GM19023 (cell line): ENCODE measurements at regions not wholly inside any gene's neighbourhood (a gene's known extent, or its start where the extent isn't known, plus 50 kb on each side); places are given as distances from the start of the nearest gene placed in this dataset.
"Not testable (repeated sequence)": the region's sequence is repeated elsewhere in the genome, so short reads cannot be mapped to it uniquely, and the experiment has no call there.

Source experiments
- ATAC-seq: cut with Tn5 transposase; IDR thresholded peaks from one replicate; pipeline ENCODE4 v1.9.1; 2021; ENCODE audit warnings: mild to moderate bottlenecking, moderate library complexity; ENCODE audit not compliant: unreplicated experiment

GRCh38 chr16:61195006-61195405 lies 841.2 kb downstream of the CDH8 start:
- no peak for ATAC-seq

DNA sequence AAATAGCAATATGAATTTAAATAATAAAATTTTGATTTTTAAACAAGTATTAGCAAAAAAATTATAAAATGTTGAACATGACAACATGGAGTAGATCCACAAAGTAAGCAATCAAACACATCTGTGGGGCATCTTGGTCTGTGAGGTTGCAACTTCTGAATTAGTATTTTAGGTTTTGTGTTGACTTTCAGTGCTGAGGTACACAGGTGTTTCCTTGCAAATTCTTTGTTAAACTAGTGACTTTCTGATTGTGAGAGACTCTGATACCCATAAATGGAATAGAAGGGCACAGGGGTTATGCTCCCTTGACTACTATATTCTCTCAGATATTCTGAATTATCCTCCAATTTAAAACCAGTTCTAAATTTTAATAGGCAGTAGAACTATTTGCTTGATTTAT lies 841.7 kb downstream of the CDH8 start:
- ATAC-seq: no peak

DNA sequence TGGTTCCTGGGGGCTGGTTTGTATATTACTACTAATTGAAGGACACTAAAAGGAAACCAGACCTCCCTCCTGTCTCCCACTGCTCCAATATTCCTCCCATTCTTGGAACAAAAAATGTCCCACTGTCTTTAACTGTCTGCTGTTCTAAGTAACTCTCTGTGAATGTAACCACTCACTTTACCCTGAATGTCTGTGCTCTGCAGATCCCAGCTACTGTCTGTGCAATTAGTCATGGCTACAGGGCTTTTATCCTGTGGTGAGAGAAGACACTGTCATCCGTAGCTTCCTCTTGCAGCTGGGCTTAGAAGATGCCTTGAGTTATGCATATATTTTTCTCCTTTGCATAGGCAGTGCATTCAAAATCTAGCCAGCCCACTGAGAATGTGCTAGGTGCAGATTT lies 853.8 kb downstream of the CDH8 start:
- ATAC-seq: no peak

DNA sequence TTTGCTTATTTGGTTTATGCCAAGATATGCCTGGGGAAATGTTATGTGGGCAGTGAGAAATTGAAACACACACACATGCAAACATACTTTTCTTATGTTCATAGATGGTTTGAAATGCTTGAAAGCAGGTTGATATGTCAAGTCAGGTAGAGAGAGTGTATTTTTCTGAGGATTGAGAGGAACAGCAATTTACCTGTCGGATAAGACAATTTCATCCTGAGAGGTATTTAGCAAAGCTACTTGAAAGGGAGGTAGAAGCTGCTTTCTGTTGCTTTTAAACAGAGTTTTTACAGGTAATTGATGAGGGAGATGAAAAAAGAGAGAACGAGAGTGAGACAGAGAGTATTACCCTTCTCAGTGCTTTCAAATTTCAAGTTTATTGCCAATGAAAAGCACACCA lies 854.3 kb downstream of the CDH8 start:
- ATAC-seq: no peak

GRCh38 chr16:61179561-61179960 lies 856.7 kb downstream of the CDH8 start:
- no peak for ATAC-seq

DNA sequence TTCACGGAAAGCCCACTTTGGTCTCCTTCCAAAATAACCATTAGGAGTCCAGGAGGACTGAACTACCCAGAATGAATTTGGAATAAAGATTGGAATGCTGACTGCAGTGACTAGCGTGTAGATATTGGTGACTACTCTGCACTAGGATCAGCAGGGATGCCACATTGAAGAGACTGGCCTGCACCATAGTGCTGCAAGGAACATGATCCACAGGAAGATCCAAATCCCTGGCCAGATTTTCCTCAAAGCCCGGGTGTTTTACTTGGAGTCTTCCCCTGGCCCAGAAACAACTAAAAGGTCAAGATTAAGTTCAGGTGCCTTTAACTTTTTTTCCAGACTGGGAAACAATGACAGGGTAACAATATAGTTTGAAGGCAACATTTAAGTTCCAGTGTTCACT lies 870.4 kb downstream of the CDH8 start:
- no peak for ATAC-seq

GRCh38 chr16:61150351-61150750 lies 885.9 kb downstream of the CDH8 start:
- no peak for ATAC-seq

DNA sequence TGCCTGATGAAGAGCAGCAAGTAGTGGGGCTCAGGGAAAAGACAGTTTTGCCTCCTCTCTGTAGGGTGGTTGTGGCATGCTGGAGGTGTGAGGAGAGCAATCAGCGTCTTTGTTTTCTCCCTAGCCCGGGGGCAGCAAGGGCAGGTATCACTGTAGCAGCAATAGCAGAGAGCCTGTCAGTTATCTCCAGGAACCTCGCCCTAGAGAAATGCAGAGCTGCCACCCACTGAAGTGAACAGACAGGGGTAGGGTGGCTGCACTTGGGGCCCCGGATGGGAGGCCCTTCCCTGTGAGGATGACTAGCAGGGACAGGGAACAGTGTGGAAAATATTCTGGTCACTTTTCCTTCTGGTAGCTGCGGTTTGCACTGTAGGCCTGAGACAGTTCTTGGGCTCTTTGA lies 886.5 kb downstream of the CDH8 start:
- ATAC-seq: no peak

DNA sequence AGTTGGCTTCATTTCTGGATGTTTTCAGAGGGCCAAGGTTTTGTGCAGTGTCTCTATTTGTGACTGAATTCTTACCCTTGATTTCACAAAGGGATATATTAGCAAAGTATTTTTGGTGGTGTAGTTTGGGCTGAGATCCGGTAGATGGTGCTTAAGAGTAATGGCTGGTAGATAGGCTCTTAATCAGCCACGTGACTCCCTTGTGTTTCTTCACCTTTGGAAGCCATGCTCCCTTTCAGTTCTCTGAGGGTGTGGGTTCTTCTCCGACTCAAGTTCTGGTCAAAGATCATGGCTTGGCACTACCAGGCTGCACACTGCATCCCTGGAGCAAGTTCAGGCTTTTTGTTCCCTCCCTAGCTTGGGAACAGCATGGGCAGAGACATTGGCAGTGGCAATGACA lies 887.3 kb downstream of the CDH8 start:
- no peak for ATAC-seq

GRCh38 chr16:61146429-61146828 lies 889.8 kb downstream of the CDH8 start:
- ATAC-seq: no peak

DNA sequence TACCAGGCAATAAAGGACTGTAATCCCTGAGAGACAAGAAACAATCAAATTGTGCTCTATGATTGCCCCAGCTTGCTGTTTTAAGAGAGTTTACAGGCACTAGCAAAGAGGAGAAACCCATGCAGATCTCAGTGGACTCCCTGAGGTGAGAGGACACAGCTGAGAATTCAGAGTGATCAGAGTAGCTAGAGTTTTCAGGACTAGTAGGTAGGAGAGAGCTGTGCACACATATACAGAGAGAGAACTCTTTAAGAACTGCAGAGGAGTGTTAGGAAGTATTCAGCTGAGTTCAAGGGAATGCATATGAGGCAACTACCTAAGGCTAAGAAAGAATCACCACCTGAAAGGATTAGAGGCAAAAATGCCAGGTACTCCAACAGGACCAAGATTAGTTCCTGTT lies 904.8 kb downstream of the CDH8 start:
- no peak for ATAC-seq

GRCh38 chr16:61128545-61129323 lies 907.5 kb downstream of the CDH8 start:
- no peak for ATAC-seq

DNA sequence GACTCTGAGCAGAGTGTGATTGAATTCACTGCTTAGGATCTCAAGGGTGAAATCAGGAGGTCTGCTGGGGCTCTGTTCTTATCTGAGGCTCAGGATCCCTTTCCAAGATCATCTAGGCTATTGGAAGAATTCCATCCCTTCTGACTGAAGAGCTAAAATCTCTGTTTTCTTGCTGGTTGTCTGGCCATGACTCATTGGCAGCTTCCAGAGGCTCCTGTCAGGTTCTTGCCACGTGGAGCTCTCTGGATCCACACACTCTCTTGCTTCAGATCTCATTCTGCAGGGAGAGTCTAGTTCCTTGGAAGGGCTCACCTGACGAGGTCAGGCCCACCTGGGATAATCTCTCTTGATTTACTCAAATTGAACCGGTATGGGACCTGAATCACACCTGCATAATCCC lies 930.7 kb downstream of the CDH8 start:
- ATAC-seq: no peak

GRCh38 chr16:61098505-61098904 lies 937.7 kb downstream of the CDH8 start:
- ATAC-seq: no peak

GRCh38 chr16:61091300-61091699 lies 944.9 kb downstream of the CDH8 start:
- ATAC-seq: not testable (repeated sequence)

DNA sequence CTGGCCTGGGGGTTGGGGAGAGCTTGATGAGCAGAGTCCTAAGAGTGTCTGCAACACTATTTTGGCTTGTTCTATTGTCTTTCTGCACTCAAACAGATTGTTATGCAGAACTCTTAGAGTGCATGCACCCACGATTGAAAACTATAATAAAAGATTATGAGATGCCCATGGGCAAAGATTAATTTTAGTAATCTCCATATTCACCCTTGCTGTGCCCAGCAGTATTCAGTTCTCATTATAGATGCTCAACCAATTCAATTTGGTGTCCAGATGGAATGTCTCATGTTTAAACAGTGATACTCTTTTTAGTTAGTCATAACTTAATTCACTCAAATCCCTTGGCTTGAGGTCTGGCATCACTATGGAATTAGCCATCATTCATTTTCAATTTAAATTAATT lies 952.5 kb downstream of the CDH8 start:
- ATAC-seq: no peak

GRCh38 chr16:61074324-61074723 lies 961.9 kb downstream of the CDH8 start:
- no peak for ATAC-seq

GRCh38 chr16:61057635-61058034 lies 978.6 kb downstream of the CDH8 start:
- no peak for ATAC-seq

DNA sequence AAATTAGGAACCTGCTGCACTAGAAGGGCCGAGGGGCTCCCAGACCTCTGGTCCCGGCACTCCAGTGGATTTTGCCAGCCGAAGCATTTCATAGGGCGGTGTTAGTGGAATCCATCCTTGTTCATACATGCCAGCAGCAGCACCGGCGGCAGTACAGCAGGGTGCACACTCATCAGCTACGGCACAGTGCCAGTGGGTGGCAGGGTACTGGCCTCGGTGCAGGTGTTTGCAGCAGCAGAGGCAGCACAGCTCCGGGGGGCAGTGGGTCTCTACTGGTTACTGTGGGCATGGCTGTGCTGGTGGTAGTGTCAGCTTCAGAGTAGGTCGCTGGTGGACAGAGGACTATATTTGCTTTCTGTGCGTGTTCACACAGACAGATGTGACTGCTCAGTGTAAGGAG lies 985.7 kb downstream of the CDH8 start:
- no peak for ATAC-seq

GRCh38 chr16:61045931-61046330 lies 990.3 kb downstream of the CDH8 start:
- ATAC-seq: no peak

DNA sequence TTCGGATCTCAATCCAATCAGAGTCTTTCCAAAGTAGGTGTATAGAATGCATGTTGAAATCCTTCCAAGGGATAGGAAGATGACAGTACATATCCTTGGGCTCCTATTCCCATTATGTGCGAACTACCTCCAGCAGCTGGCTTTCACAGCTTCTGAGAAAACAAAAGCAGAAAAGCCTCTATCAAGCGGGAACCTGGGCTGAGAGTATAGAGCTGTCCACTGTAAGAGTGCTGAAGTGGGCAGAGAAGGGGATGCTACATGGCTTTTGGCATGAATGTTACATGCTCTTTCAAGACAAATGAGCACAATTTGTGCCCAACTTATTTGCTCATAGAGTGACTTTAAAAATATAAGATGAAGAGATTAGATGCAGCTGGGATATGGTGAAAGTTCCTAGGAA lies 993.5 kb downstream of the CDH8 start:
- ATAC-seq: no peak

- no peak for ATAC-seq
Measured at GRCh38 chr16:61030616-61031015, 1005.6 kb downstream of the CDH8 start.

GRCh38 chr16:61024180-61024900 lies 1011.9 kb downstream of the CDH8 start:
- ATAC-seq: no peak
